ENCODE measurements at regions not wholly inside any gene's neighbourhood (a gene's known extent, or its start where the extent isn't known, plus 50 kb on each side); places are given as distances from the start of the nearest gene placed in this dataset.

DNA sequence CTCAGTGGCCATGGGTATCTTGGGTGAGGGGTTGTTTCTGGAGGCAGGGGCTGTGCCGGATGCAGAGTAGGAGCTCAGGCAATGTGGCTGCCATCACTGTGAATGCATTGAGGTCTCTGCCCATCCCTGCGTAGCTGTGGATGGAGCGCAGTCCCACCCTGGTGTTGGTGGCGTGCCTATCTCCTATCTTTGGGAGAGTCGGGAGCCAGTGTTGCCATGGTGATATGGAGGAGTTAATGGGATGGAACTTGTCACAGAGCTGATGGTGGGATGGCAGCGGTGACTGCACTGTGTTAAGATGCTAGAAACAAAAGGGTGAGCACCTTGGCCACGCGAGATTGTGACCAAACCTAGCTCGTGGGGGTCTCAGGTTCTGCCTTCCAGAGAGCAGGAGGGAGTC is 197.3 kb downstream of the MELK start:
- DNase-seq (ENCODE audit: low read depth in 1 of 2, low spot score in 1 of 2): no peak
- Histone ChIP-seq H3K4me3 (replicated peaks; ENCODE audit: insufficient read depth, low read length) (no peak overlapping the region), H3K27me3 (ENCODE audit: insufficient read depth, poor library complexity, severe bottlenecking) (peaks cover 2% of the 10 kb centered on the region), H3K27ac (replicated peaks) (no peak overlapping the region)
- TF ChIP-seq, protein P1, sequence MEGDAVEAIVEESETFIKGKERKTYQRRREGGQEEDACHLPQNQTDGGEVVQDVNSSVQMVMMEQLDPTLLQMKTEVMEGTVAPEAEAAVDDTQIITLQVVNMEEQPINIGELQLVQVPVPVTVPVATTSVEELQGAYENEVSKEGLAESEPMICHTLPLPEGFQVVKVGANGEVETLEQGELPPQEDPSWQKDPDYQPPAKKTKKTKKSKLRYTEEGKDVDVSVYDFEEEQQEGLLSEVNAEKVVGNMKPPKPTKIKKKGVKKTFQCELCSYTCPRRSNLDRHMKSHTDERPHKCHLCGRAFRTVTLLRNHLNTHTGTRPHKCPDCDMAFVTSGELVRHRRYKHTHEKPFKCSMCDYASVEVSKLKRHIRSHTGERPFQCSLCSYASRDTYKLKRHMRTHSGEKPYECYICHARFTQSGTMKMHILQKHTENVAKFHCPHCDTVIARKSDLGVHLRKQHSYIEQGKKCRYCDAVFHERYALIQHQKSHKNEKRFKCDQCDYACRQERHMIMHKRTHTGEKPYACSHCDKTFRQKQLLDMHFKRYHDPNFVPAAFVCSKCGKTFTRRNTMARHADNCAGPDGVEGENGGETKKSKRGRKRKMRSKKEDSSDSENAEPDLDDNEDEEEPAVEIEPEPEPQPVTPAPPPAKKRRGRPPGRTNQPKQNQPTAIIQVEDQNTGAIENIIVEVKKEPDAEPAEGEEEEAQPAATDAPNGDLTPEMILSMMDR (IDR thresholded peaks at IDR 0.05; ENCODE audit: insufficient read depth, low read length): no peak
- TF ChIP-seq GABPA (IDR thresholded peaks at IDR 0.05; ENCODE audit: low read depth) (no peak), SPI1 (IDR thresholded peaks at IDR 0.05; ENCODE audit: borderline replicate concordance, low read depth) (no peak), POLR2AphosphoS5 (IDR thresholded peaks at IDR 0.05; ENCODE audit: low read depth) (no peak)
- TF ChIP-seq, protein P2, sequence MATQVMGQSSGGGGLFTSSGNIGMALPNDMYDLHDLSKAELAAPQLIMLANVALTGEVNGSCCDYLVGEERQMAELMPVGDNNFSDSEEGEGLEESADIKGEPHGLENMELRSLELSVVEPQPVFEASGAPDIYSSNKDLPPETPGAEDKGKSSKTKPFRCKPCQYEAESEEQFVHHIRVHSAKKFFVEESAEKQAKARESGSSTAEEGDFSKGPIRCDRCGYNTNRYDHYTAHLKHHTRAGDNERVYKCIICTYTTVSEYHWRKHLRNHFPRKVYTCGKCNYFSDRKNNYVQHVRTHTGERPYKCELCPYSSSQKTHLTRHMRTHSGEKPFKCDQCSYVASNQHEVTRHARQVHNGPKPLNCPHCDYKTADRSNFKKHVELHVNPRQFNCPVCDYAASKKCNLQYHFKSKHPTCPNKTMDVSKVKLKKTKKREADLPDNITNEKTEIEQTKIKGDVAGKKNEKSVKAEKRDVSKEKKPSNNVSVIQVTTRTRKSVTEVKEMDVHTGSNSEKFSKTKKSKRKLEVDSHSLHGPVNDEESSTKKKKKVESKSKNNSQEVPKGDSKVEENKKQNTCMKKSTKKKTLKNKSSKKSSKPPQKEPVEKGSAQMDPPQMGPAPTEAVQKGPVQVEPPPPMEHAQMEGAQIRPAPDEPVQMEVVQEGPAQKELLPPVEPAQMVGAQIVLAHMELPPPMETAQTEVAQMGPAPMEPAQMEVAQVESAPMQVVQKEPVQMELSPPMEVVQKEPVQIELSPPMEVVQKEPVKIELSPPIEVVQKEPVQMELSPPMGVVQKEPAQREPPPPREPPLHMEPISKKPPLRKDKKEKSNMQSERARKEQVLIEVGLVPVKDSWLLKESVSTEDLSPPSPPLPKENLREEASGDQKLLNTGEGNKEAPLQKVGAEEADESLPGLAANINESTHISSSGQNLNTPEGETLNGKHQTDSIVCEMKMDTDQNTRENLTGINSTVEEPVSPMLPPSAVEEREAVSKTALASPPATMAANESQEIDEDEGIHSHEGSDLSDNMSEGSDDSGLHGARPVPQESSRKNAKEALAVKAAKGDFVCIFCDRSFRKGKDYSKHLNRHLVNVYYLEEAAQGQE (IDR thresholded peaks at IDR 0.05; ENCODE audit: insufficient replicate concordance, low read depth): no peak

DNA sequence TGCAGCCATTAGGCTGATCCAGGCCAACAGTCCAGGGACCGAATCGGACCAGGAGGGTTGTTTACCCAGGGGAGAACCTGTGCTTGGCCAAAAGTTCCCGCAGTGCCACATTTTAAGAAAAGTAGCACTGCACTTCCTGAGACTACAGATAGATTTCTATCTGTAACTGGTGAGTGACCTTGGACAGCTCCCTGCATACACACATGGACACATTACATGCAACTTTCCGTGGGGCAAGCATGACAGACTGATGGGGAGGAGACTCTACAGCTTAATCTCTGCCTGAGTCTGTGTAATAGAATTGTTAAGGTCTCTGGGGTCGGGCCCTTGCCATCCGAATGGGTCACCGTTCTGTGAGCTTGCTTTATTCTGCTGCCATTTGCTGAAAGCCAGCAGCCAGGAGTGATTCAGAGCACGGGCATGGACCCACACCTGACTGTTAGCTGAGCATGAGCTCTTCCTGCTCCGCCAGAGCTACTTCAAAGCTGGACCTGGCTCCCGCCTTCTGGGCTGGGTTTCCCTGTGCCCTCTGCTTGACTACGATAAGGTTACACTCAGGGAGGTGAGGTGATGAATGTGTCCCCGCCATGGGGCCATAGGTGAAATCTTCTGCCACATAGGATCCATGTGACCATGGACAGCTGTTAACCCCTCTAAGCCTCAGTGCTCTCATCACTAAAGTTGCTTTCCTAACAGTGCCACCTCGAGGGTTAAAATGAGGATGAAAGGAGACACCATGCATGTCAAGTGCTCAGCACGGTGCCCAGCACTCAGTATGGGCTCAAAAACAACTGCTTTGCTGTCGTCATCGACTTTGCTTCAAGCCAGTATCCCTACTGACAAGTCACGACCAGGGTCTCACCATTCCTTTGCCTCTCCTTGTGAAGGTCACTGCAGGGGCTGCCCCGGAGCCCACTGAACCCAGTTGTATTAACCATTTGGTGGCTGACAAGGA is 200.0 kb downstream of the MELK start:
- H3K27ac ChIP-seq (replicated peaks): no peak overlapping the region
- no peak overlapping the region for H3K4me3 ChIP-seq (replicated peaks; ENCODE audit: insufficient read depth, low read length)
- DNase-seq (ENCODE audit: low read depth in 1 of 2, low spot score in 1 of 2): no peak
- TF ChIP-seq, protein P2 (IDR thresholded peaks at IDR 0.05; ENCODE audit: insufficient replicate concordance, low read depth): peak; percentile 91
- TF ChIP-seq, protein P1 (IDR thresholded peaks at IDR 0.05; ENCODE audit: insufficient read depth, low read length): no peak
- peaks cover 2% of the 10 kb centered on the region for H3K27me3 ChIP-seq (ENCODE audit: insufficient read depth, poor library complexity, severe bottlenecking)

DNA sequence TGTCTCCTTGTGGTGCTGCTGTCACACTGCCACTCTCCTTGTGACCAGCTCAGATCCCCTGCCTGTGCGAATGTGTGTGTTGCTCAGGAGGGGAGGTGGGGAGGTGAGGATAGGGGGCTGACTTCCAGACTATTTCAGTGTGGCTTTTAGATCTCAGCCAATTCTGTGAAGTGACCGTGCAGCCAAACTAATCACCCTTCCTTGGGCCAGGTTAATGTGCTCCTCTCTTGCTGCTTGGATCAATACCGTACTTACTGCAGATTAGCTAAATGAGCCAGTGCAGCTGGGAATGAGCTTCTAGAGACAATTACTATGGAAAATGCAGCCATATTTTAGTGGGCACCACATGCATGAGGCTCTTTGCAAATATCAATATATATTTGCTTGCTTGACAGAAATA is 206.0 kb downstream of the MELK start:
- peaks cover 4% of the 10 kb centered on the region for H3K27me3 ChIP-seq (ENCODE audit: insufficient read depth, poor library complexity, severe bottlenecking)
- no peak for DNase-seq (ENCODE audit: low read depth in 1 of 2, low spot score in 1 of 2)
- no peak for TF ChIP-seq POLR2AphosphoS5 (IDR thresholded peaks at IDR 0.05; ENCODE audit: low read depth)
- TF ChIP-seq, protein P1 (IDR thresholded peaks at IDR 0.05; ENCODE audit: insufficient read depth, low read length): no peak
- no peak for TF ChIP-seq SPI1 (IDR thresholded peaks at IDR 0.05; ENCODE audit: borderline replicate concordance, low read depth)
- TF ChIP-seq GABPA (IDR thresholded peaks at IDR 0.05; ENCODE audit: low read depth): no peak
- TF ChIP-seq, protein P2 (IDR thresholded peaks at IDR 0.05; ENCODE audit: insufficient replicate concordance, low read depth): no peak
- no peak overlapping the region for H3K4me3 ChIP-seq (replicated peaks; ENCODE audit: insufficient read depth, low read length)
- H3K27ac ChIP-seq (replicated peaks): no peak overlapping the region
